WTC11 (cell line): ENCODE measurements at regions not wholly inside any gene's neighbourhood (a gene's known extent, or its start where the extent isn't known, plus 50 kb on each side); places are given as distances from the start of the nearest gene placed in this dataset.

ENCODE experiments used
- ATAC-seq: fragments of 200-7000 bp; cut with Tn5 transposase; 2 replicates; pipeline ENCODE4 v1.10.0; 2021; ENCODE audit warnings: mild to moderate bottlenecking, moderate library complexity
- CTCF ChIA-PET: fragments of 300-600 bp; sonication (Branson Sonifier 250); formaldehyde crosslinking; loops from one replicate; lab custom pipeline; 2021; ENCODE audit warnings: antibody characterized with exemption; lab: Charles Lee
- POLR2A ChIA-PET: fragments of 350-600 bp; sonication (Branson Sonifier 250); formaldehyde crosslinking; loops from one replicate; lab custom pipeline; 2021; ENCODE audit warnings: antibody characterized with exemption; lab: Charles Lee
- DNase-seq: peaks from one replicate; pipeline ENCODE4 v3.0.0; 2021; ENCODE audit warnings: low spot score
- H3K27ac Mint-ChIP-seq: 2 replicates; pipeline ENCODE4 v1.8.0; 2021; ENCODE audit warnings: mixed read lengths
- H3K27me3 Mint-ChIP-seq: 2 replicates; pipeline ENCODE4 v1.8.0; 2021; ENCODE audit warnings: low read depth, mild to moderate bottlenecking, moderate library complexity, mixed read lengths
- H3K36me3 Mint-ChIP-seq: 2 replicates; pipeline ENCODE4 v1.8.0; 2021; ENCODE audit warnings: mixed read lengths
- H3K4me1 Mint-ChIP-seq: 2 replicates; pipeline ENCODE4 v1.8.0; 2022; ENCODE audit warnings: mixed read lengths
- H3K4me3 Mint-ChIP-seq: 2 replicates; pipeline ENCODE4 v1.8.0; 2021; ENCODE audit warnings: mild to moderate bottlenecking, moderate library complexity, mixed read lengths
- H3K9me3 Mint-ChIP-seq: 2 replicates; pipeline ENCODE4 v1.8.0; 2021; ENCODE audit warnings: mixed read lengths
- CBFB ChIP-seq: sonication (generic); formaldehyde crosslinking; IDR thresholded peaks from 2 replicates; pipeline ENCODE4 v1.8.1; 2022; ENCODE audit warnings: mild to moderate bottlenecking, low read depth, missing genetic modification reagents
- ESRRA ChIP-seq: sonication (generic); formaldehyde crosslinking; IDR thresholded peaks from 2 replicates; pipeline ENCODE4 v1.8.1; 2022; ENCODE audit warnings: mild to moderate bottlenecking, missing genetic modification reagents, borderline replicate concordance
- SMAD4 ChIP-seq: sonication (generic); formaldehyde crosslinking; IDR thresholded peaks from 2 replicates; pipeline ENCODE4 v1.8.0; 2022; ENCODE audit warnings: mild to moderate bottlenecking, missing genetic modification reagents
- SOX15 ChIP-seq: fragments of 250-450 bp; sonication (Bioruptor Pico); IDR thresholded peaks from 2 replicates; pipeline ENCODE4 v1.9.0; 2021; ENCODE audit warnings: mild to moderate bottlenecking
- TCF7 ChIP-seq: sonication (generic); formaldehyde crosslinking; IDR thresholded peaks from 2 replicates; pipeline ENCODE4 v1.8.0; 2022; ENCODE audit warnings: mild to moderate bottlenecking, low read depth, missing genetic modification reagents, moderate library complexity
- ZNF232 ChIP-seq: sonication (generic); formaldehyde crosslinking; IDR thresholded peaks from 2 replicates; pipeline ENCODE4 v1.8.0; 2022; ENCODE audit warnings: mild to moderate bottlenecking, missing genetic modification reagents
- ZNF317 ChIP-seq: sonication (generic); formaldehyde crosslinking; IDR thresholded peaks from 2 replicates; pipeline ENCODE4 v1.8.1; 2023; ENCODE audit warnings: low read depth, mild to moderate bottlenecking, moderate library complexity, missing genetic modification reagents, borderline replicate concordance
- TF ChIP-seq, protein P1 (sequence below): sonication (generic); formaldehyde crosslinking; IDR thresholded peaks from 2 replicates; pipeline ENCODE4 v1.8.0; 2022; ENCODE audit warnings: mild to moderate bottlenecking, missing genetic modification reagents
- TF ChIP-seq, protein P2 (sequence below): fragments of 250-450 bp; sonication (Bioruptor Pico); IDR thresholded peaks from 2 replicates; pipeline ENCODE4 v1.9.0; 2021; ENCODE audit warnings: mild to moderate bottlenecking
- TF ChIP-seq, protein P3 (sequence below): sonication (generic); formaldehyde crosslinking; IDR thresholded peaks from 2 replicates; pipeline ENCODE4 v1.8.1; 2022; ENCODE audit warnings: low read depth, missing genetic modification reagents, borderline replicate concordance
- TF ChIP-seq, protein P4 (sequence below): fragments of 250-450 bp; sonication (Bioruptor Pico); IDR thresholded peaks from 2 replicates; pipeline ENCODE4 v1.8.0; 2021; ENCODE audit warnings: mild to moderate bottlenecking
- TF ChIP-seq, protein P5 (sequence below): fragments of 200-600 bp; IDR thresholded peaks from 2 replicates; pipeline ENCODE4 v1.8.0; 2022; ENCODE audit warnings: antibody characterized with exemption
- TF ChIP-seq, protein P6 (sequence below): sonication (generic); formaldehyde crosslinking; IDR thresholded peaks from 2 replicates; pipeline ENCODE4 v1.8.0; 2022; ENCODE audit warnings: missing genetic modification reagents
- TF ChIP-seq, protein P7 (sequence below): sonication (generic); formaldehyde crosslinking; IDR thresholded peaks from 2 replicates; pipeline ENCODE4 v1.8.0; 2022; ENCODE audit warnings: mild to moderate bottlenecking, missing genetic modification reagents
- TF ChIP-seq, protein P8 (sequence below): fragments of 250-450 bp; sonication (Bioruptor Pico); IDR thresholded peaks from 2 replicates; pipeline ENCODE4 v2.1.2; 2022; ENCODE audit warnings: mild to moderate bottlenecking, moderate library complexity
- TF ChIP-seq, protein P9 (sequence below): sonication (generic); formaldehyde crosslinking; IDR thresholded peaks from 2 replicates; pipeline ENCODE4 v1.8.1; 2023; ENCODE audit warnings: mild to moderate bottlenecking, missing genetic modification reagents, moderate library complexity

DNA sequence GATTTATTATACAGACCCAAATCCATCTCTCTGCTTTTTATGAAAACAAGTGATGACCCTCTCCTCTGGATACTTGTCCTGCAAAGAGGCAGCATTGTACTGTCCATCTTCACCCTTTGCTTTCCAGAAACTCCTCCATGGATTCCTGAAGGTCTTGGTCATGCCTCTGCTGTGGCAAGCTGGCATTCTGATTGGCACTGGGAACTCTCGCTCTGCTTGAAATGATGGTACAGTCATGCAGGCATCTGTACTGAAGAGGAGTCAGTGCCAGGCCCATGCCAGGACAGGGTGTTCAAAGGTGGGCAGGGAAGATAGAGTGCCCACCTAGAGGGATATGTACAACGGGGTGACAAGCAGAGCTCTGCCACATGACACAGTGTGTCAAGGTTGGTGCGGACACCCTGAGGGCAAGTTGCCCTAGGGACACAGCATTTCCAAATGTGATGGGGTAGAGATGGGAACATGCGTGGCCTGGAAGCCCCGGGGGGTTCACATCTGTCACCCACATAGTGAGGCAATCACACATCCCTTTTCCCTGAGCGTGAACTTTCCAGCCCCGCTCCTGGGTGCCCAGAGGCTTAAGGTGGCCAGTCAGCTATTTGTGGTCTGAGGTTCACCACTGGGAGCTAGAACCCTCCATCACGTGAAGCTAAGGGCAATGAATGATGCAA is 235.7 kb upstream of the TCERG1L start:
- H3K27ac Mint-ChIP-seq, result no peak overlapping the region
- H3K27me3 Mint-ChIP-seq, result peaks cover 11% of the 10 kb centered on the region
- POLR2A ChIA-PET, result no interaction called here
- H3K4me1 Mint-ChIP-seq, result no peaks in the 10 kb centered on the region
- CTCF ChIA-PET, result no interaction called here
- H3K9me3 Mint-ChIP-seq, result peaks cover 61% of the 10 kb centered on the region
- no peak for ATAC-seq
- TF ChIP-seq ZNF232 (CRISPR knock-in tag) (no peak), SOX15 (no peak), SMAD4 (no peak), CBFB (CRISPR knock-in tag) (no peak), ESRRA (CRISPR knock-in tag) (no peak), ZNF317 (no peak), TCF7 (CRISPR knock-in tag) (no peak)
- TF ChIP-seq, protein P1, sequence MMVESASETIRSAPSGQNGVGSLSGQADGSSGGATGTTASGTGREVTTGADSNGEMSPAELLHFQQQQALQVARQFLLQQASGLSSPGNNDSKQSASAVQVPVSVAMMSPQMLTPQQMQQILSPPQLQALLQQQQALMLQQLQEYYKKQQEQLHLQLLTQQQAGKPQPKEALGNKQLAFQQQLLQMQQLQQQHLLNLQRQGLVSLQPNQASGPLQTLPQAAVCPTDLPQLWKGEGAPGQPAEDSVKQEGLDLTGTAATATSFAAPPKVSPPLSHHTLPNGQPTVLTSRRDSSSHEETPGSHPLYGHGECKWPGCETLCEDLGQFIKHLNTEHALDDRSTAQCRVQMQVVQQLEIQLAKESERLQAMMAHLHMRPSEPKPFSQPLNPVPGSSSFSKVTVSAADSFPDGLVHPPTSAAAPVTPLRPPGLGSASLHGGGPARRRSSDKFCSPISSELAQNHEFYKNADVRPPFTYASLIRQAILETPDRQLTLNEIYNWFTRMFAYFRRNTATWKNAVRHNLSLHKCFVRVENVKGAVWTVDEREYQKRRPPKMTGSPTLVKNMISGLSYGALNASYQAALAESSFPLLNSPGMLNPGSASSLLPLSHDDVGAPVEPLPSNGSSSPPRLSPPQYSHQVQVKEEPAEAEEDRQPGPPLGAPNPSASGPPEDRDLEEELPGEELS (CRISPR knock-in tag), result no peak
- TF ChIP-seq, protein P2, sequence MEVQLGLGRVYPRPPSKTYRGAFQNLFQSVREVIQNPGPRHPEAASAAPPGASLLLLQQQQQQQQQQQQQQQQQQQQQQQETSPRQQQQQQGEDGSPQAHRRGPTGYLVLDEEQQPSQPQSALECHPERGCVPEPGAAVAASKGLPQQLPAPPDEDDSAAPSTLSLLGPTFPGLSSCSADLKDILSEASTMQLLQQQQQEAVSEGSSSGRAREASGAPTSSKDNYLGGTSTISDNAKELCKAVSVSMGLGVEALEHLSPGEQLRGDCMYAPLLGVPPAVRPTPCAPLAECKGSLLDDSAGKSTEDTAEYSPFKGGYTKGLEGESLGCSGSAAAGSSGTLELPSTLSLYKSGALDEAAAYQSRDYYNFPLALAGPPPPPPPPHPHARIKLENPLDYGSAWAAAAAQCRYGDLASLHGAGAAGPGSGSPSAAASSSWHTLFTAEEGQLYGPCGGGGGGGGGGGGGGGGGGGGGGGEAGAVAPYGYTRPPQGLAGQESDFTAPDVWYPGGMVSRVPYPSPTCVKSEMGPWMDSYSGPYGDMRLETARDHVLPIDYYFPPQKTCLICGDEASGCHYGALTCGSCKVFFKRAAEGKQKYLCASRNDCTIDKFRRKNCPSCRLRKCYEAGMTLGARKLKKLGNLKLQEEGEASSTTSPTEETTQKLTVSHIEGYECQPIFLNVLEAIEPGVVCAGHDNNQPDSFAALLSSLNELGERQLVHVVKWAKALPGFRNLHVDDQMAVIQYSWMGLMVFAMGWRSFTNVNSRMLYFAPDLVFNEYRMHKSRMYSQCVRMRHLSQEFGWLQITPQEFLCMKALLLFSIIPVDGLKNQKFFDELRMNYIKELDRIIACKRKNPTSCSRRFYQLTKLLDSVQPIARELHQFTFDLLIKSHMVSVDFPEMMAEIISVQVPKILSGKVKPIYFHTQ (CRISPR knock-in tag), result no peak
- TF ChIP-seq, protein P3, sequence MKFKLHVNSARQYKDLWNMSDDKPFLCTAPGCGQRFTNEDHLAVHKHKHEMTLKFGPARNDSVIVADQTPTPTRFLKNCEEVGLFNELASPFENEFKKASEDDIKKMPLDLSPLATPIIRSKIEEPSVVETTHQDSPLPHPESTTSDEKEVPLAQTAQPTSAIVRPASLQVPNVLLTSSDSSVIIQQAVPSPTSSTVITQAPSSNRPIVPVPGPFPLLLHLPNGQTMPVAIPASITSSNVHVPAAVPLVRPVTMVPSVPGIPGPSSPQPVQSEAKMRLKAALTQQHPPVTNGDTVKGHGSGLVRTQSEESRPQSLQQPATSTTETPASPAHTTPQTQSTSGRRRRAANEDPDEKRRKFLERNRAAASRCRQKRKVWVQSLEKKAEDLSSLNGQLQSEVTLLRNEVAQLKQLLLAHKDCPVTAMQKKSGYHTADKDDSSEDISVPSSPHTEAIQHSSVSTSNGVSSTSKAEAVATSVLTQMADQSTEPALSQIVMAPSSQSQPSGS (CRISPR knock-in tag), result no peak
- TF ChIP-seq, protein P4, sequence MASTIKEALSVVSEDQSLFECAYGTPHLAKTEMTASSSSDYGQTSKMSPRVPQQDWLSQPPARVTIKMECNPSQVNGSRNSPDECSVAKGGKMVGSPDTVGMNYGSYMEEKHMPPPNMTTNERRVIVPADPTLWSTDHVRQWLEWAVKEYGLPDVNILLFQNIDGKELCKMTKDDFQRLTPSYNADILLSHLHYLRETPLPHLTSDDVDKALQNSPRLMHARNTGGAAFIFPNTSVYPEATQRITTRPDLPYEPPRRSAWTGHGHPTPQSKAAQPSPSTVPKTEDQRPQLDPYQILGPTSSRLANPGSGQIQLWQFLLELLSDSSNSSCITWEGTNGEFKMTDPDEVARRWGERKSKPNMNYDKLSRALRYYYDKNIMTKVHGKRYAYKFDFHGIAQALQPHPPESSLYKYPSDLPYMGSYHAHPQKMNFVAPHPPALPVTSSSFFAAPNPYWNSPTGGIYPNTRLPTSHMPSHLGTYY (CRISPR knock-in tag), result no peak
- TF ChIP-seq, protein P5, sequence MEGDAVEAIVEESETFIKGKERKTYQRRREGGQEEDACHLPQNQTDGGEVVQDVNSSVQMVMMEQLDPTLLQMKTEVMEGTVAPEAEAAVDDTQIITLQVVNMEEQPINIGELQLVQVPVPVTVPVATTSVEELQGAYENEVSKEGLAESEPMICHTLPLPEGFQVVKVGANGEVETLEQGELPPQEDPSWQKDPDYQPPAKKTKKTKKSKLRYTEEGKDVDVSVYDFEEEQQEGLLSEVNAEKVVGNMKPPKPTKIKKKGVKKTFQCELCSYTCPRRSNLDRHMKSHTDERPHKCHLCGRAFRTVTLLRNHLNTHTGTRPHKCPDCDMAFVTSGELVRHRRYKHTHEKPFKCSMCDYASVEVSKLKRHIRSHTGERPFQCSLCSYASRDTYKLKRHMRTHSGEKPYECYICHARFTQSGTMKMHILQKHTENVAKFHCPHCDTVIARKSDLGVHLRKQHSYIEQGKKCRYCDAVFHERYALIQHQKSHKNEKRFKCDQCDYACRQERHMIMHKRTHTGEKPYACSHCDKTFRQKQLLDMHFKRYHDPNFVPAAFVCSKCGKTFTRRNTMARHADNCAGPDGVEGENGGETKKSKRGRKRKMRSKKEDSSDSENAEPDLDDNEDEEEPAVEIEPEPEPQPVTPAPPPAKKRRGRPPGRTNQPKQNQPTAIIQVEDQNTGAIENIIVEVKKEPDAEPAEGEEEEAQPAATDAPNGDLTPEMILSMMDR, result no peak
- TF ChIP-seq, protein P6, sequence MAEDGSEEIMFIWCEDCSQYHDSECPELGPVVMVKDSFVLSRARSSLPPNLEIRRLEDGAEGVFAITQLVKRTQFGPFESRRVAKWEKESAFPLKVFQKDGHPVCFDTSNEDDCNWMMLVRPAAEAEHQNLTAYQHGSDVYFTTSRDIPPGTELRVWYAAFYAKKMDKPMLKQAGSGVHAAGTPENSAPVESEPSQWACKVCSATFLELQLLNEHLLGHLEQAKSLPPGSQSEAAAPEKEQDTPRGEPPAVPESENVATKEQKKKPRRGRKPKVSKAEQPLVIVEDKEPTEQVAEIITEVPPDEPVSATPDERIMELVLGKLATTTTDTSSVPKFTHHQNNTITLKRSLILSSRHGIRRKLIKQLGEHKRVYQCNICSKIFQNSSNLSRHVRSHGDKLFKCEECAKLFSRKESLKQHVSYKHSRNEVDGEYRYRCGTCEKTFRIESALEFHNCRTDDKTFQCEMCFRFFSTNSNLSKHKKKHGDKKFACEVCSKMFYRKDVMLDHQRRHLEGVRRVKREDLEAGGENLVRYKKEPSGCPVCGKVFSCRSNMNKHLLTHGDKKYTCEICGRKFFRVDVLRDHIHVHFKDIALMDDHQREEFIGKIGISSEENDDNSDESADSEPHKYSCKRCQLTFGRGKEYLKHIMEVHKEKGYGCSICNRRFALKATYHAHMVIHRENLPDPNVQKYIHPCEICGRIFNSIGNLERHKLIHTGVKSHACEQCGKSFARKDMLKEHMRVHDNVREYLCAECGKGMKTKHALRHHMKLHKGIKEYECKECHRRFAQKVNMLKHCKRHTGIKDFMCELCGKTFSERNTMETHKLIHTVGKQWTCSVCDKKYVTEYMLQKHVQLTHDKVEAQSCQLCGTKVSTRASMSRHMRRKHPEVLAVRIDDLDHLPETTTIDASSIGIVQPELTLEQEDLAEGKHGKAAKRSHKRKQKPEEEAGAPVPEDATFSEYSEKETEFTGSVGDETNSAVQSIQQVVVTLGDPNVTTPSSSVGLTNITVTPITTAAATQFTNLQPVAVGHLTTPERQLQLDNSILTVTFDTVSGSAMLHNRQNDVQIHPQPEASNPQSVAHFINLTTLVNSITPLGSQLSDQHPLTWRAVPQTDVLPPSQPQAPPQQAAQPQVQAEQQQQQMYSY (CRISPR knock-in tag), result no peak
- TF ChIP-seq, protein P7, sequence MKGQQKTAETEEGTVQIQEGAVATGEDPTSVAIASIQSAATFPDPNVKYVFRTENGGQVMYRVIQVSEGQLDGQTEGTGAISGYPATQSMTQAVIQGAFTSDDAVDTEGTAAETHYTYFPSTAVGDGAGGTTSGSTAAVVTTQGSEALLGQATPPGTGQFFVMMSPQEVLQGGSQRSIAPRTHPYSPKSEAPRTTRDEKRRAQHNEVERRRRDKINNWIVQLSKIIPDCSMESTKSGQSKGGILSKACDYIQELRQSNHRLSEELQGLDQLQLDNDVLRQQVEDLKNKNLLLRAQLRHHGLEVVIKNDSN (CRISPR knock-in tag), result no peak
- TF ChIP-seq, protein P8, sequence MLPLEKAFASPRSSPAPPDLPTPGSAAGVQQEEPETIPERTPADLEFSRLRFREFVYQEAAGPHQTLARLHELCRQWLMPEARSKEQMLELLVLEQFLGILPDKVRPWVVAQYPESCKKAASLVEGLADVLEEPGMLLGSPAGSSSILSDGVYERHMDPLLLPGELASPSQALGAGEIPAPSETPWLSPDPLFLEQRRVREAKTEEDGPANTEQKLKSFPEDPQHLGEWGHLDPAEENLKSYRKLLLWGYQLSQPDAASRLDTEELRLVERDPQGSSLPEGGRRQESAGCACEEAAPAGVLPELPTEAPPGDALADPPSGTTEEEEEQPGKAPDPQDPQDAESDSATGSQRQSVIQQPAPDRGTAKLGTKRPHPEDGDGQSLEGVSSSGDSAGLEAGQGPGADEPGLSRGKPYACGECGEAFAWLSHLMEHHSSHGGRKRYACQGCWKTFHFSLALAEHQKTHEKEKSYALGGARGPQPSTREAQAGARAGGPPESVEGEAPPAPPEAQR (CRISPR knock-in tag), result no peak
- TF ChIP-seq, protein P9, sequence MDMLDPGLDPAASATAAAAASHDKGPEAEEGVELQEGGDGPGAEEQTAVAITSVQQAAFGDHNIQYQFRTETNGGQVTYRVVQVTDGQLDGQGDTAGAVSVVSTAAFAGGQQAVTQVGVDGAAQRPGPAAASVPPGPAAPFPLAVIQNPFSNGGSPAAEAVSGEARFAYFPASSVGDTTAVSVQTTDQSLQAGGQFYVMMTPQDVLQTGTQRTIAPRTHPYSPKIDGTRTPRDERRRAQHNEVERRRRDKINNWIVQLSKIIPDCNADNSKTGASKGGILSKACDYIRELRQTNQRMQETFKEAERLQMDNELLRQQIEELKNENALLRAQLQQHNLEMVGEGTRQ (CRISPR knock-in tag), result no peak
- TF ChIP-seq, all 79 proteins: peak for 0
- no peak for DNase-seq
- H3K4me3 Mint-ChIP-seq, result no peak overlapping the region
- H3K36me3 Mint-ChIP-seq, result peaks cover 54% of the 10 kb centered on the region
